ENCODE measurements at regions not wholly inside any gene's neighbourhood (a gene's known extent, or its start where the extent isn't known, plus 50 kb on each side); places are given as distances from the start of the nearest gene placed in this dataset.

GRCh38 chr2:121162893-121163292, 122.1 kb downstream of the TFCP2L1 start:
- DNase-seq (ENCODE audit: low read depth): no peak

- DNase-seq (ENCODE audit: low read depth): no peak
These were observed 121.0 kb downstream of the TFCP2L1 start for GRCh38 chr2:121164042-121164441.

GRCh38 chr2:121165038-121165542, 119.9 kb downstream of the TFCP2L1 start:
- no peak for DNase-seq (ENCODE audit: low read depth)
